Smooth muscle cell (in vitro differentiated cells): ENCODE measurements at regions not wholly inside any gene's neighbourhood (a gene's known extent, or its start where the extent isn't known, plus 50 kb on each side); places are given as distances from the start of the nearest gene placed in this dataset.

Experiments
- DNase-seq: peaks from one replicate; lab custom pipeline; 2025; ENCODE audit not compliant: unreplicated experiment; lab: John Stamatoyannopoulos, UW
- H2AFZ ChIP-seq: fragments of 200-600 bp; sonication (generic); 2 replicates; pipeline ENCODE4 v1.6.0; 2016; ENCODE audit warnings: antibody characterized with exemption, low read depth, mild to moderate bottlenecking
- H3F3A ChIP-seq: fragments of 200-600 bp; sonication (generic); 2 replicates; pipeline ENCODE4 v1.6.0; 2017; ENCODE audit warnings: antibody characterized with exemption, low read depth
- H3K27ac ChIP-seq: fragments of 200-600 bp; sonication (generic); 2 replicates; pipeline ENCODE4 v1.5.1; 2016; ENCODE audit warnings: low read depth, mild to moderate bottlenecking
- H3K27me3 ChIP-seq: fragments of 200-600 bp; sonication (generic); 2 replicates; pipeline ENCODE4 v1.6.1; 2016; ENCODE audit warnings: low read depth, mild to moderate bottlenecking
- H3K36me3 ChIP-seq: fragments of 200-600 bp; sonication (generic); 2 replicates; pipeline ENCODE4 v1.5.1; 2016; ENCODE audit warnings: low read depth
- H3K4me1 ChIP-seq: fragments of 200-600 bp; sonication (generic); 2 replicates; pipeline ENCODE4 v1.5.1; 2016; ENCODE audit warnings: low read depth
- H3K4me2 ChIP-seq: fragments of 200-600 bp; sonication (generic); 2 replicates; pipeline ENCODE4 v1.6.0; 2016; ENCODE audit warnings: mild to moderate bottlenecking
- H3K4me3 ChIP-seq: fragments of 200-600 bp; sonication (generic); 2 replicates; pipeline ENCODE4 v1.5.1; 2016; ENCODE audit warnings: mild to moderate bottlenecking
- H3K79me2 ChIP-seq: fragments of 200-600 bp; sonication (generic); 2 replicates; pipeline ENCODE4 v1.6.0; 2016; ENCODE audit warnings: low read depth, mild to moderate bottlenecking
- H3K9ac ChIP-seq: fragments of 200-600 bp; sonication (generic); 2 replicates; pipeline ENCODE4 v1.6.0; 2016; ENCODE audit warnings: low read depth
- H3K9me3 ChIP-seq: fragments of 200-600 bp; sonication (generic); replicated peaks from 2 replicates; pipeline ENCODE4 v1.5.1; 2016; ENCODE audit warnings: low read depth
- H4K20me1 ChIP-seq: fragments of 200-600 bp; sonication (generic); 2 replicates; pipeline ENCODE4 v1.6.0; 2016; ENCODE audit warnings: low read depth
- whole genome bisulfite sequencing: methylation state at CpG from one replicate; pipeline ENCODE4 v1.1.7; 2016; ENCODE audit warnings: low lambda C conversion rate; 5-methylcytosine and 5-hydroxymethylcytosine counted together
- TF ChIP-seq, protein P1 (sequence below): fragments of 200-600 bp; sonication (generic); IDR thresholded peaks from 2 replicates; pipeline ENCODE4 v1.5.1; 2017; ENCODE audit warnings: borderline replicate concordance, mild to moderate bottlenecking, antibody characterized with exemption; ENCODE audit not compliant: insufficient read depth, poor library complexity, severe bottlenecking

DNA sequence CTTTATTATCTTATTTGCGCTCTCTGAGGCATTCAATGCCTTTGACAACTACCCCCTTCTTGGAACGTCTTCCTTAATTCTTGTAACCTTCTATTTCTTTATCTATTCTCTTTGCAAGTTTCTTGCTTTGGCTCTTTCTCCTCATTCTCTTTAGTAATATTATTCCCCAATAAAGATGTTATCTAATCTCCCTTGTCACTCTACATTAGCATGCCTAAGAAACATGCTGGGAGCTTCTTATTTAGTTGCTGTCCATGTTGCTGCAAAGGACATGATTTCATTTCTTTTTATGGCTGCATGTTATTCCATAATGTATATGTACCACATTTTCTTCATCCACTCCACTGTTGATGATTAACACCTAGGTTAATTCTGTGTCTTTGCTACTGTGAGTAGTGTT is 113.7 kb downstream of the RDH14 start:
- Histone ChIP-seq H4K20me1 (no peaks in the 10 kb centered on the region), H3K9me3 (no peaks in the 10 kb centered on the region), H3K4me3 (no peak overlapping the region), H3K4me1 (no peaks in the 10 kb centered on the region), H3K4me2 (no peak overlapping the region), H3K27me3 (no peaks in the 10 kb centered on the region), H3K79me2 (no peaks in the 10 kb centered on the region), H3F3A (no peaks in the 10 kb centered on the region), H3K27ac (no peak overlapping the region), H3K36me3 (no peaks in the 10 kb centered on the region), H3K9ac (no peak overlapping the region), H2AFZ (no peak overlapping the region)
- WGBS, result 58% methylated on average over 2 of the region's 2 CpGs
- no peak for DNase-seq
- TF ChIP-seq, protein P1, sequence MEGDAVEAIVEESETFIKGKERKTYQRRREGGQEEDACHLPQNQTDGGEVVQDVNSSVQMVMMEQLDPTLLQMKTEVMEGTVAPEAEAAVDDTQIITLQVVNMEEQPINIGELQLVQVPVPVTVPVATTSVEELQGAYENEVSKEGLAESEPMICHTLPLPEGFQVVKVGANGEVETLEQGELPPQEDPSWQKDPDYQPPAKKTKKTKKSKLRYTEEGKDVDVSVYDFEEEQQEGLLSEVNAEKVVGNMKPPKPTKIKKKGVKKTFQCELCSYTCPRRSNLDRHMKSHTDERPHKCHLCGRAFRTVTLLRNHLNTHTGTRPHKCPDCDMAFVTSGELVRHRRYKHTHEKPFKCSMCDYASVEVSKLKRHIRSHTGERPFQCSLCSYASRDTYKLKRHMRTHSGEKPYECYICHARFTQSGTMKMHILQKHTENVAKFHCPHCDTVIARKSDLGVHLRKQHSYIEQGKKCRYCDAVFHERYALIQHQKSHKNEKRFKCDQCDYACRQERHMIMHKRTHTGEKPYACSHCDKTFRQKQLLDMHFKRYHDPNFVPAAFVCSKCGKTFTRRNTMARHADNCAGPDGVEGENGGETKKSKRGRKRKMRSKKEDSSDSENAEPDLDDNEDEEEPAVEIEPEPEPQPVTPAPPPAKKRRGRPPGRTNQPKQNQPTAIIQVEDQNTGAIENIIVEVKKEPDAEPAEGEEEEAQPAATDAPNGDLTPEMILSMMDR, result no peak

DNA sequence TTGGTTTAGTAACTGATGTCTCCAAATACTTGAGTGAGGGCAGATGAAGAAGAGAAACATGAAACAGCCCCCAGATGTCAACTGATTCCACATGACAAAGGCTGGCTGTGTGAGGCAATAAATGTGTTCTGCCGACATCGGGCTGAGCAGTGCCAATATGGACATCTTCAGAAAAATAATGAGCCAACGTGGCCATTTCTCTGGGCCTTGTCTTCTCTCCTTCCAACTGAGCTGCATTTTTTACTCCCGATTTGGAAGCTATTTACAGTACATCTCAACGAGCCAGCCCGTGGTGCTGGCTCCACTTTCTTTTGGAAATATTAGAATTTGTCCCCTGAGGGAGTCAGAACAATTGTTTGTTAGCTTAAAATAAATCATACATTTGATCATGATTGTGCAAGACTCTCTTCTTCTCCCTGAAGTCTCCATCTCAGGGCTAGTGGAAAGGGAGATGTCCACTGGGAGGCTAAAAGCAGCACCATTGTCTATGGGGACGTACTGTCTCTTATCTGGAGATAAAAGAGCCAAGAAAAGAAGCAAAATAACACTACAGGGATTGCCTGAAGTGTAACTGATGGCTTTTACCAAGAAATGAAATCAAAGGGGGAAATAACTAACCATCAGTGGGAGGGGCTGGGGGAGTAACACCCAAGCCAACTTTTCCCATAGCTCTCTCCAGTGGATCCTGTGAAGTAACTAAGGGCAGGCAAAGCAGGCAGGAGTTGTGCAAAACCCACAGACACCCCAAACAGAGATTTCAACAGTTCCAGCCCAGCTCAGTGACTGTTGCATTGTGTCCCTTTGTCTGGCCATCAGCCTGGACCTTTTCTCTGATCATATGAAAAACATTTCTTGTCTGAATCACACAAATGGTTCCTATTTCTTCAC is 114.8 kb downstream of the RDH14 start:
- H3K4me1 ChIP-seq, result no peaks in the 10 kb centered on the region
- no peak overlapping the region for H3K4me3 ChIP-seq
- H3K4me2 ChIP-seq, result no peak overlapping the region
- H3K27me3 ChIP-seq, result no peaks in the 10 kb centered on the region
- 85% methylated on average over 7 of the region's 7 CpGs for WGBS
- no peaks in the 10 kb centered on the region for H3K79me2 ChIP-seq
- H3F3A ChIP-seq, result no peaks in the 10 kb centered on the region
- no peaks in the 10 kb centered on the region for H3K36me3 ChIP-seq
- no peak for DNase-seq
- no peaks in the 10 kb centered on the region for H3K9me3 ChIP-seq
- no peak overlapping the region for H2AFZ ChIP-seq
- H3K27ac ChIP-seq, result no peak overlapping the region
- H4K20me1 ChIP-seq, result no peaks in the 10 kb centered on the region
- no peak overlapping the region for H3K9ac ChIP-seq
- TF ChIP-seq, protein P1, result no peak

DNA sequence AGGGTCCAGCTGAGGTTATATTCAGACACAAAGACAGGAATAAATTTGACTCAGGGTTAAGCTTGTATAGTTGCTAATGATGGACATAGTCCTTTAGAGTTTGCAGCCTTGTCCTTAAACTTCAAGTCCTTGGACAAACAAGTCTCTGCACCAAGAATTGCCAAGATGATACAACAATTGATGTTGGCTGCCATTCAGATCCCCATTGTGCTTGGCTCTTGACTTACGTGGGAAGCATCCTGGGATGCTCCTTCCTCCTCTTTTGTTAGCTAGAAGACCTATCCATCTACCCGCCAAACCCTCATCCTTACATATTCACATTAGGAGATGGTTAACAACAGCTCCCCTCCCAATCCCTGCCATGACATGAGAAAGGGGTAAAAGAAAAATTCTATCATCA is 115.6 kb downstream of the RDH14 start:
- Histone ChIP-seq H3K9me3 (no peaks in the 10 kb centered on the region), H3K4me2 (no peak overlapping the region), H3K9ac (no peak overlapping the region), H3K79me2 (no peaks in the 10 kb centered on the region), H3K4me1 (no peaks in the 10 kb centered on the region), H2AFZ (no peak overlapping the region), H4K20me1 (no peaks in the 10 kb centered on the region), H3K36me3 (no peaks in the 10 kb centered on the region), H3K27ac (no peak overlapping the region), H3F3A (no peaks in the 10 kb centered on the region), H3K4me3 (no peak overlapping the region), H3K27me3 (no peaks in the 10 kb centered on the region)
- TF ChIP-seq, protein P1, result no peak
- no peak for DNase-seq
- 94% methylated on average over 2 of the region's 2 CpGs for WGBS

- DNase-seq, result no peak
- no peak overlapping the region for H2AFZ ChIP-seq
- H3K9ac ChIP-seq, result no peak overlapping the region
- WGBS, result 74% methylated on average over 3 of the region's 3 CpGs
- no peak overlapping the region for H3K4me3 ChIP-seq
- no peaks in the 10 kb centered on the region for H3K9me3 ChIP-seq
- no peak overlapping the region for H3K27ac ChIP-seq
- no peaks in the 10 kb centered on the region for H4K20me1 ChIP-seq
- H3K36me3 ChIP-seq, result no peaks in the 10 kb centered on the region
- no peaks in the 10 kb centered on the region for H3F3A ChIP-seq
- H3K79me2 ChIP-seq, result no peaks in the 10 kb centered on the region
- no peak overlapping the region for H3K4me2 ChIP-seq
- H3K4me1 ChIP-seq, result no peaks in the 10 kb centered on the region
- no peaks in the 10 kb centered on the region for H3K27me3 ChIP-seq
- TF ChIP-seq, protein P1, result no peak
Observed at GRCh38 chr2:18441583-18441982, 118.9 kb downstream of the RDH14 start.
